ENCODE measurements at regions not wholly inside any gene's neighbourhood (a gene's known extent, or its start where the extent isn't known, plus 50 kb on each side); places are given as distances from the start of the nearest gene placed in this dataset.
"Not testable (repeated sequence)": the region's sequence is repeated elsewhere in the genome, so short reads cannot be mapped to it uniquely, and the experiment has no call there.

GRCh38 chr13:66074018-66074615 is 1156.0 kb downstream of the PCDH9 start:
- no peak for DNase-seq (ENCODE audit: low spot score in 2 of 2)
- no peak for FAIRE-seq

- FAIRE-seq; DNase-seq (ENCODE audit: low spot score in 2 of 2): not testable (repeated sequence)
Observed at GRCh38 chr13:66072097-66072496, 1158.0 kb downstream of the PCDH9 start.

- FAIRE-seq, result no peak
- no peak for DNase-seq (ENCODE audit: low spot score in 2 of 2)
Observed at GRCh38 chr13:66071608-66072007, 1158.5 kb downstream of the PCDH9 start.

DNA sequence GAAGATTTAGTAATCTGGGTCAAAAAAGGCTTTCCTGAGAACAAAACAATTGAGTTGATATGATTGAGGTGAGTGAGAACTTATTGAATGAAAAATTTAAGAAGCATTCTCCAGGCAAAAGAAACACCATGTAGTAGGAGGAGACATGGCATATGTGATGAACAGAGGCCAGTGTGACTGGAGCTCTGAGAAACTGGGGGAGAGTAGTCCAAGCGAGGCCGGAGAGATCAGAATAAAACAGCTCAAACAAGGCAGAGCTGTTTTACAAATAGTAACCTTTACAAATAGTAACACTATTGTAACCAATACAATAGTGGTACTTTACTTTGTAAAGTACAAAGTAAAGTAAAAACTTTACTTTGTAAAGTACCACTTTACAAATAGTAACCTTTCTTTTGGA is 1159.1 kb downstream of the PCDH9 start:
- FAIRE-seq, result no peak

GRCh38 chr13:66069570-66069969 is 1160.6 kb downstream of the PCDH9 start:
- DNase-seq (ENCODE audit: low spot score in 2 of 2) (no peak), FAIRE-seq (no peak)

More for the DNA sequence above, 1159.1 kb downstream of the PCDH9 start:
- no peak for DNase-seq (ENCODE audit: low spot score in 2 of 2)

- FAIRE-seq (no peak), DNase-seq (ENCODE audit: low spot score in 2 of 2) (no peak)
Observed at GRCh38 chr13:66068683-66069082, 1161.5 kb downstream of the PCDH9 start.

DNA sequence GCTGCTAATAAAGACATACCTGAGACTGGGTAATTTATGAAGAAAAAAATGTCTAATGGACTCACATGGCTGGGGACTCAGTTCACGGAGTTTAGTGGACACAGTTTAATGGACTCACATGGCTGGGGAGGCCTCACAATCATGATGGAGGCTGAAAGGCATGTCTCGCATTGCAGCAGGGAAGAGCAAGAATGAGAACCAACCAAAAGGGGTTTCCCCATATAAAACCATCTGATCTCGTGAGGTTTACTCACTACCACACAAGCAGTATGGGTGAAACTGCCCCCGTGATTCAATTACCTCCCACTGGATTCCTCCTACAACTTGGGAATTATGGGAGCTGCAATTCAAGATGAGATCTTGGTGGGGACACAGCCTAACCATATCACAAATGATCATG is 1181.2 kb downstream of the PCDH9 start:
- no peak for FAIRE-seq

GRCh38 chr13:66040506-66040905 is 1189.6 kb downstream of the PCDH9 start:
- FAIRE-seq (no peak), DNase-seq (ENCODE audit: low spot score in 2 of 2) (no peak)

More for the DNA sequence above, 1181.2 kb downstream of the PCDH9 start:
- DNase-seq (ENCODE audit: low spot score in 2 of 2), result no peak

DNA sequence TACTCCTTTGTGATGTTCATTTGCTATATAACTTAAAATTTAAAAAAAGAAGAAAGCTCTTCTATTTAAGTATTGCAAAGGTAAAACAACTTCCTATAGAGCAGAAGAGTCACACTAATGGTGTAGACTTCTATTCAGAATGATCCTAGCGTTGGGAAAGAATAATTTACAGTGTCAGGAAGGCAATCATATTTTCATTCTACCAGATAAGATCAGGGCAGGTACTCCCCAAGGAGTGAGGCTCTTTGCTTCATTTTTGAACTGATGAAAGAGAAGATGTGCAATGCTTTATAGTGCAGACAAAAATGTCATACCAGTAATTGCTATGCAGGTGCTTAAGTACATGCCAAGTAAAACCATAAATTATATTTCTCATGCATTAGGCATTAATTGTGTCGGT is 1193.0 kb downstream of the PCDH9 start:
- no peak for FAIRE-seq
- no peak for DNase-seq (ENCODE audit: low spot score in 2 of 2)

GRCh38 chr13:66036636-66037035 is 1193.5 kb downstream of the PCDH9 start:
- FAIRE-seq, result no peak

GRCh38 chr13:66036024-66036614 is 1194.0 kb downstream of the PCDH9 start:
- DNase-seq (ENCODE audit: low spot score in 2 of 2) (no peak), FAIRE-seq (no peak)

More at GRCh38 chr13:66036636-66037035, 1193.5 kb downstream of the PCDH9 start:
- DNase-seq (ENCODE audit: low spot score in 2 of 2), result no peak

- DNase-seq (ENCODE audit: low spot score in 2 of 2), result no peak
Observed at GRCh38 chr13:66033924-66034323, 1196.2 kb downstream of the PCDH9 start.

DNA sequence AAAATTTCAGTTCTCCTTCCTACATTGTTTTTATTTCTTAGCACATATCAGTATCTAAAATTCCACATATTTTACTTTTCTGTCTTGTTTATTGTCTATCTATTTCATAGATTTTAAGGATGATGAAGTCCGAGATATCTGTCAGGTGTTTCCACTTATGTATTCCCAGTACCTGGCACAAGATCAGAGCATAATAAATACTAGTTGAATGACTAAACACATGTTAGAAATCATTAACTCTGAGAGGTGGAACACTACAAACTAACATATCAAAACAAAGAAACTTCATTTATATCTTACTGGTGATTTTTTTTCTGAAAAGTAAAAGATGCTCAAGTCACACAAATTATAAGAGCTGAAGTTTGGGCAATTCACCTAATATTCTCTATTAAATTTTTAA is 1208.3 kb downstream of the PCDH9 start:
- FAIRE-seq, result no peak
- DNase-seq (ENCODE audit: low spot score in 2 of 2), result no peak

More at GRCh38 chr13:66033924-66034323, 1196.2 kb downstream of the PCDH9 start:
- FAIRE-seq, result no peak

GRCh38 chr13:66014771-66015170 is 1215.4 kb downstream of the PCDH9 start:
- DNase-seq (ENCODE audit: low spot score in 2 of 2) (no peak), FAIRE-seq (no peak)

DNA sequence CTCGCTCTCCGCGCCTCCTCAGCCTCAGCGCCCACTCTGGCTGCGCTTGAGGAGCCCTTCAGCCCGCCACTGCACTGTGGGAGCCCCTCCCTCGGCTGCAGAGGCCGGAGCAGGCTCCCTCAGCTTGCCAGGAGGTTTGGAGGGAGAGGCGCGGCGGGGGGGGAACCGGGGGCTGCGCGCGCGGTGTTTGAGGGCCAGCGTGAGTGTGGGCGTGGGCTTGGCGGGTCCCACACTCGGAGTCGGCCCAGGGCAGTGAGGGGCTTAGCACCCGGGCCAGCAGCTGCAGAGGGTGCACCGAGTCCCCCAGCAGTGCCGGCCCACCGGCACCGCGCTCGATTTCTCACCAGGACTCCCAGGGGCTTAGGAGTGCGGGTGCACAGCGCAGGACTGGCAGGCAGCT is 1220.9 kb downstream of the PCDH9 start:
- DNase-seq (ENCODE audit: low spot score in 2 of 2) (no peak), FAIRE-seq (no peak)

DNA sequence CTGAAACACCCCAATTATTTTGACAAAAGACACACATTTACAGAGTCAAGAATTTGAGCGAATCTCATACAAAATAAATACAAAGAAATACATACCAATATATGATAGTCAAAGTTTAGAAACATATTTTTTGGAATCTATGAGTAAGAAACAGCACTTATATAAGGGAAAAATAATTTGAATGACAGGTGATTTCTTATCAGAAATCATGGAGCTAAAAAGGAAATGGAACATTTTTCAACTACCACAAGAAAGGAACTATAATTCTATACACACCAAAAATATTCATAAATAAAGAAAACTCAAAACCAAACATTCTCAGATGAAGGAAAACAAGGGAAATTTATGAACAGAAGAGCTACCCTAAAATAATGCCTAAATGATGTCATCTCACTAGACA is 1226.6 kb downstream of the PCDH9 start:
- DNase-seq (ENCODE audit: low spot score in 2 of 2) (no peak), FAIRE-seq (no peak)

DNA sequence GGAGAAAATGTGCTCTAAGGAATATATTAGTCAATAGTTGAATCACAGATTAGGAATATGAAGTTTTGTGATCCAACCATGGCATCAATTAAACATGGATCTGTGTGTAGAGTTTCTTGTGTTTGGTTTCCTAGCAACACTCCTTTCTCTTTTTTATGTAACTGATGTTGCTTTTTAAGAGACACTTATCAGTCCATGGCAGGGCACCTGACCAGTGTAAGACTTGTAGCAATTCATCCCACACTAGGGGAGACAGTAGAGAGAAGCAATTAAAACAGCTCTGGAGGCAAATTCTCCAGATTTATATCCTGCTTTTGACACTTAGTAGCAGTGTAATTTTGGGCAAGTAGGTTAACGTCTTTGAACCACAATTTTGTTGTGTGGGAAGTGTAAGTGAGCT is 1229.0 kb downstream of the PCDH9 start:
- no peak for FAIRE-seq
- DNase-seq (ENCODE audit: low spot score in 2 of 2), result no peak

- no peak for FAIRE-seq
- DNase-seq (ENCODE audit: low spot score in 2 of 2), result no peak
Observed at GRCh38 chr13:65999411-65999810, 1230.7 kb downstream of the PCDH9 start.

- FAIRE-seq (no peak), DNase-seq (ENCODE audit: low spot score in 2 of 2) (no peak)
Observed at GRCh38 chr13:65990684-65991083, 1239.5 kb downstream of the PCDH9 start.

DNA sequence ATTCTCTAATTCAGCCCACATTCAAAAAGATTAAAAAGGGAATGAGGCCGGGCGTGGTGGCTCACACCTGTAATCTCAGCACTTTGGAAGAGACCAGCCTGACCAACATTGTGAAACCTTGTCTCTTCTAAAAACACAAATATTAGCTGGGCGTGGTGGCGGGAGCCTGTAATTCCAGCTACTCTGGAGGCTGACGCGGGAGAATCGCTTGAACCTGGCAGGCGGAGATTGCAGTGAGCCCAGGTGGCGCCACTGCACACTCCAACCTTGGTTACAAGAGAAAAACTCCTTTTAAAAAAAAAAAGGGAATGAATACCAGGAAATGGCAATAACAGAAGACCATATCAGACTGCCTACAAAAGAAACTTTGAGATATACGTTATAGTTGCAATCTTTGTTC is 1244.5 kb downstream of the PCDH9 start:
- FAIRE-seq, result no peak

GRCh38 chr13:65977525-65977924 is 1252.6 kb downstream of the PCDH9 start:
- no peak for FAIRE-seq
- DNase-seq (ENCODE audit: low spot score in 2 of 2), result no peak

More for the DNA sequence above, 1244.5 kb downstream of the PCDH9 start:
- no peak for DNase-seq (ENCODE audit: low spot score in 2 of 2)

GRCh38 chr13:65971541-65971940 is 1258.6 kb downstream of the PCDH9 start:
- FAIRE-seq (no peak), DNase-seq (ENCODE audit: low spot score in 2 of 2) (no peak)

Data from frontal cortex (tissue), 3 donors.